GM18520 (cell line): ENCODE measurements at regions not wholly inside any gene's neighbourhood (a gene's known extent, or its start where the extent isn't known, plus 50 kb on each side); places are given as distances from the start of the nearest gene placed in this dataset.
"Not testable (repeated sequence)": the region's sequence is repeated elsewhere in the genome, so short reads cannot be mapped to it uniquely, and the experiment has no call there.

Experiments used
- ATAC-seq: cut with Tn5 transposase; IDR thresholded peaks from one replicate; pipeline ENCODE4 v1.9.1; 2021; ENCODE audit not compliant: unreplicated experiment

DNA sequence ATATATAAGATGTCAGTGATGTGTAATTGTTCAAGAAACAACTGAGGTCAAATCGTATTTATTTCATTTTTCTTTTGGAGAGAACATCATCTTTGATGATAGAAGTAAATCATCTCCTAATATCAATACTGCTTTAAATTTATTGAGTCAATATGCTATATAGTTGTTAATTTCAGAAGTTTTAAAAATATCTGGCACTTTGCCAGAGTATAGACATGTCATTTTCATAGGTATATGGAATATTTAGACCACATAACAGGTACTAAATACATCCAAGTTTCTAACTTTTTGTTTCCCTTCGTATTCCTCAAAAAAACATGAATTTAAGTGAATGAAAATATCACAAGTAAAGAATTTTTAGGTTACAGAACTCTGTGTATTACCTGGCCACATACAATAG, 577.8 kb downstream of the ARL4A start:
- ATAC-seq, result no peak

DNA sequence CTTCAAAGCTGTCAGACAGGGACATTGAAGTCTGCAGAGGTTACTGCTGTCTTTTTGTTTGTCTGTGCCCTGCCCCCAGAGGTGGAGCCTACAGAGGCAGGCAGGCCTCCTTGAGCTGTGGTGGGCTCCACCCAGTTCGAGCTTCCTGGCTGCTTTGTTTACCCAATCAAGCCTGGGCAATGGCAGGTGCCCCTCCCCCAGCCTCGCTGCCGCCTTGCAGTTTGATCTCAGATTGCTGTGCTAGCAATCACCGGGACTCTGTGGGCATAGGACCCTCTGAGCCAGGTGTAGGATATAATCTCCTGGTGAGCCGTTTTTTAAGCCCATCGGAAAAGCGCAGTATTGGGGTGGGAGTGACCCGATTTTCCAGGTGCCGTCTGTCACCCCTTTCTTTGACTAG, 586.8 kb downstream of the ARL4A start:
- not testable (repeated sequence) for ATAC-seq

DNA sequence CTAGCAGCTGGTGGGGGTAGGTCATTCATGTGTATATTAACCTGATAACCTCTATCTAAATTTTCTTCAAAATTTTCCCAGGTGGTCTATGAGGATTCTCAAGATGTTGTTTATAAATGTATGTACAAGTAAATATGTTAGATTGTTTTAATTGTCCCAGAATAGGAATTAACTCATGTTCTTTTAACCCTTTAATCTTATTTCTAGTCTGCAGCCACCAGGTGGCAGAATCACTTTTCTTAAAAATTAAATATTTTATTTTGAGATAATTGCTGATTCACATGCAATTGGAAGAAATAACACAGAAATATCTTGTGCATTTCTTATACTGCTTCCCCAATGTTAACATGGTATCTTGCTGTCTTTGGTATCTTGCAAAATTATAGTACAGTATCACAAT, 589.5 kb downstream of the ARL4A start:
- no peak for ATAC-seq

DNA sequence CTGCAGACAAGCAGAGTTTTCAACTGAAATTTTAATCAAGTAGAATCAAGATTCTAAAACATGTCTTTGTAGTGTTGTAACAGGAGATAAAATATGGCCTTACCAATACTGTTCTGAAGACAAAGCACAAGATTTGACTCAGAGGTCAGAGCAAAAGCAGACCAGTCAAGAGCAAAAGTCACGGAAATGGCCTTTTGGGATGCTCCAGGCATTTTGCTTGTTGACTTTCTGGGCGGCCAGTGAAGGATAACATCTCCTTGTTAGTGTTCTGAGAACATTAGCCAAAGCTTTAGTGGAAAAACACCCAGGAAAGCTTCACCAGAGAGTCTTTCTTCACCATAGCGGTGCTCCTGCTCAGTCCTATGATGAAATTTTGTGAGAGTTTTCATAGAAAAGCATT, 590.6 kb downstream of the ARL4A start:
- ATAC-seq, result no peak

DNA sequence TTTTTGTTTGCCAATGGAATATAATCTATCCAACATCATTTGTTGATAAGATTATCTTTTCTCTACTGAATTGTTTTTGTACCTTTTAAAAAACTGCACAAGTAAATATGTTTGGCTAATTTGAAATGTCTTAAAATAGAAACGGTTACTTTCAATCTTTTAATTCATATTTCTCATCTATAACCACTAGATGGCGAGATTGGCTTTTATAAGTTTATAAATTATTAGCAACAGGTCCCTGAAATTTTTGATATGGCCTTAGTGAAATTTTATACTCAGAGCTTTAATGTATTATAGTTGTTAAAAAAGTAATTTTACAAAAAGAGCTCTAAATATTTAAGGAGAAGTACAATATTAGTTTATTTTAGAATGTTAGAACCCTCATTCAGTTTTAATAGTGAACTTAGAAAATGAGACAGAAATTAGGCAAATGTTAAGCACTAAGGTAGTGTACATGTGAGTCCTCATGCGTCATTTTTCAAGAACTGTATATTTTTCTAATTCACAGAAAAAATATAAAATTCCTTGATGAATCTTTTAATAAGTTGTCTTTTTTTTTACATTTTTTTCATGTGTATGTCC, 592.5 kb downstream of the ARL4A start:
- no peak for ATAC-seq

DNA sequence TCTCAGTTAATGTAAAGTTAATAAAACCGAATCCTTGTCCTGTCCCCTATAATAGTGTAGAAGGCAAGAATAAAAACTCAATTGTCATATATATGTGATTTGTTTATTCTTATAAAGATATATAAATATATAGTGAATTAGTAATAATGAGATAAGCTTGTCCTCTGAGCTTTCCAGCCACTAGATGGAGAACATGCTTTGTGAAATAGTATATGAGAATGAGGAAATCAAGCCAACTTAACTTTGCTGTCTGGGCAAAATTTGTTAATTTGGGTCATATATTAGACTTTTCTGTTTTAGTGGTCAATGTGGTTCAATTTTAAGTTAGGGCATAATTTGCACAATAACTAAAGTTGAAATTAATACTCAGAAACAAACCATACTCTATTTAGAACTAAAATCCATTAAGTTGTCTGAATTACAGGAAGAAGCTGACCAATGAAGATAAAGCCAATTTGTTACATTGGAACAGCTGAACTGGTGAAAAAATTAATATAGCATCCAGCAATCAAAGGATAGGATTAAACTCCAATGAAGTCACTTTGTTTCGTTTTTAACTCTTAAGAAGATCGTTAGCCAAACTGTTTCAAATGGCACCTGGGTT, 595.0 kb downstream of the ARL4A start:
- no peak for ATAC-seq

DNA sequence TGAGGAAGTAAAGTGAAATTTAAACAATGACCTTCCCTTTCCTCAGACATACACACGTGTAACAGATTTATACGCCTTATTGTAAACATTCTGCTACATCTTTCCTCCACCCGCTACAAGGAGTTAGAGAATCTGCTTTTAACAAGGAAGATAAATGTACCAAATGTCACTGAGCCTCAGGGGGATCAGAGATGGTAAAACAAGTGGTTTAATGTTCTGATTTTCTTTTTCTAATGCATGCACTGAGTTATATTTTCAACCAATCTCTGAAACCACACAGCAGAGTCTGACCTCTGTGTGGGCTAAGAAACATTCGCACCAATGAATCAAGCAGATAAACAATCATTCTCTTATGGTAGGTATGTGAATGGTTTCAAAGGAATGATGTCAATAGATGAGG, 599.5 kb downstream of the ARL4A start:
- no peak for ATAC-seq

DNA sequence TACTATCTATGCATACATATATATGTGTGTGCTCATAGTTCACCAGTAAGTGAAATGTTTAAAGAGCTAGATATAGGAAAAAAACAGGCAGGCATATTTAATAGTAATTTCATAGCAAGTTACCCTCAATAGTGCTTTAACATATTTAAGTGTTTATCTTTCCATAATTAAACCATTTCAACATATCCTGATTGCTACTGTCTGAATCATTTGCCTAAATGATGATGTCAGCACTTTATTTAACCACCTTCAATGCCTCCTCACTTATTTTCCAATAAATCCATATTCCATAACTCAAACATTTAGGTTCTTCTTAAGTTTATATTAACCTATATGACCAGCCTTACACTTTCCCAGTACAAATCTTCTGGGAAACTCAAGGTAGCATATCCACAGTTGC, 601.1 kb downstream of the ARL4A start:
- no peak for ATAC-seq

DNA sequence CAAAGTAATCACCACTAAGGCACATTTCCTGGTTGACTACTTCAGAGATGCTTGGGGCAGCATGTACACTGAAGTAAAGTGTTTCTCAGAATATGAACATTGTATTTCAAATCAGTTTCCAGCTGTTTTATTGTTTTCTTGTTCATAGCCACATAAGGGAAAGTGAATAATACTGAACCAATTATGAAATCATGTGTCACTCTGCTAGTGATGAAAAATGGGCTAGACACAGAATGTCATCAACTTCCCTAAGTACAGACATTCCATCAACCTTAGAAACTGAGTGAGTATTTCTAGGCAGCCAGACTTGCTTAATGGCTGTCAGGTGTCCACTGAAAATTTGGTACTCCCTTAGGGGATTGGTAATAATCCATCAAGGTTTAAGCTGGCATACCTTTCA, 603.5 kb downstream of the ARL4A start:
- ATAC-seq, result no peak

DNA sequence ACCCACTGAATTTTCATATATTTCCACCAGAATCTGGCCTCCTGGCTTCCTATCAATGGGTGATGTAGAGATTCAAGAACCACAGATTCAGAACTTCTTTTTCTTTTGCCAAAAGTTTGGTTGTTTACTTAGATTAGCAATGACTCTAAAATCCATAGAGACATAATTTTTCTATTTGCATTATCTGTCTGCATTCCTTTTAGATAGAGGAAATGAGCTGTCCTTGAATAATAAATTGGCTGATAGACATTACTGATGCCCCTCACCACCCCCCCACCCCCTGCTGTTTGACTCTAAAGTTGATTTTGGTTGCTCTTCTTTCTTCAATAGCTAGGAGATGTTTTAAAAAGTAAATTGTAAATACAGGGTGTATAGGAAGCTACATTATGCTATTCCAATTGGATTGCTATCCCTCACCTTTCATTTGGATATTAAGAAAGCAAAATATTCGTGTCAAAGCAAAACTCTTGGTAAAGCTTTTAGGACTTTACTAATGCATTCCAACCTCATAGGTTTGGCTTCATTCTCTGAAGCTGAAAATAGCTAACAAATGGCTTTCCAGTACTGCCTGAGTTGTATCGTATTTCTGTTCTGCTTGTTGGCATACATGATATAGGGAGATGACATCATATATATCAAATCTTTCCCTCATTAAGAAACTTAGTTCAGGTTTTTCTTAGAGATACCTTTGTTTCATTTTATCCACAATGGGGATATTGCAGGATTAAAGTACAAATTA, 606.0 kb downstream of the ARL4A start:
- no peak for ATAC-seq

DNA sequence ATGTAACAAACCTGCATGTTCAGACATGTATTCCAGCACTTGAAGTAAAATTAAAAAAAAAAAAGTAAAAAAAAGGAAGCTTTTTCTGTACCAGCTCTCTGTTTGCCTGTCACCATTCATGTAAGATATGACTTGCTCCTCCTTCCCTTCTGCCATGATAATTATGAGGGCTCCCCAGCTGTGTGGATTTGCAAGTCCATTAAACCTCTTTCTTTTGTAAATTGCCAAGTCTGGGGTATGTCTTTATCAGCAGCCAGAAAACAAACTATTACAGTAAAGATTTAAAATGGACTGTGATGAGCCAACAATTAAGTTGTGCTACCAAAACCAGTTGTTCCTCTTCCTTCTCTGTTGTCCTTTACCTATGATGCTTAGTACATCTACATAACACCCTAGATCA, 619.6 kb downstream of the ARL4A start:
- ATAC-seq, result no peak

DNA sequence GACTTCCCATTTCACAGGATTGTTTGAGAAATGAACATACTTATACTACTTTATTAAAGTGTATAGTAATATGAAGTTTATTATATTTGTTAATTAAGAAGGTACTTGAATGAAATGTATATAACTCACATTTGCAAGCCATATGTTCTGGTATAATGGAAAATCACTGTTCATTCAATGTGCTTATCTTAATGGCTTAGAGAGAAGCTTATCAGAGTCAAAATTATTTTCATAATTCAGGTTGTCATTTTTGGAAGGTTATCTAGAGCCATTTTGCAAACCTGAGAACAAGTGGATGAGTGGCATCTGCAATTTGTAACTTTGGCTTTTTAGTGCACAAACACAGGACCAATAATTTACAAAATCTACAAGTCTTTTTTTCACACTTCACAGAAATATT, 621.0 kb downstream of the ARL4A start:
- ATAC-seq, result no peak

DNA sequence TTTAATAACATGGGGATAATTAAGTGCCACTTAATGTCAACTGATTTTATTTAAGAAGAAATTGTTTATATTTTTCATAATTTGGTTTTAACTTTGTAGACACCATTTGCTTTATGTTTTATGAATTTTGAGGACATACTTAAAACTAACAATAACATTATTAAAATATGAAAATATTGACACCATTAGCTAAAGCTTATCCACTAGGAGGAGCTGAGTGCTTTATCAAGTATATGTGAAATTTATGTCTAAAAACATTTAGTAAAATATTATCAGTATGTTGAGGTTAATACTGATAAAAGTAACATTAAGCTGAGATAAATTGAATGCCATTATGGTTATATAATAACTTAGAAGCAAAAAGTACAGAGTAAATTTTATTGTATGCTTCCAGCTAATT, 622.1 kb downstream of the ARL4A start:
- ATAC-seq, result no peak

DNA sequence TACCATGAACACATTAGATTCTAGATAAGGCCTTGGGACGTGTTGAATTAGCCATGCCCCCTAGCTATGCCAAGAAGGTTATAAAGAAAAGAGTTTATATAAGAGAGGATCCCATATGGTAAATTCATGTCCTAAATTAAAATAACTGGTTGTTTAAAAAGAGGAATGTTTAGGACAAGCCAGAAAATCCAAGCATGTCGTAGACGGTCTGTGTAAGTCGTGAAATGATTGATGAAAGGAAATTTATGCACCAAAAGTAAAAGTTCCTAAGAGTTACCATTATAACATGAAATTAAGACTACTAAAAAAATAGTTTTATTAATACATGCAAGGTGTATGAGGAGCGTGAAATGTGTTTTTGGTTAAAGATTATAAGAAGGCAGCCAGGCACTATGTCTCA, 624.9 kb downstream of the ARL4A start:
- no peak for ATAC-seq

DNA sequence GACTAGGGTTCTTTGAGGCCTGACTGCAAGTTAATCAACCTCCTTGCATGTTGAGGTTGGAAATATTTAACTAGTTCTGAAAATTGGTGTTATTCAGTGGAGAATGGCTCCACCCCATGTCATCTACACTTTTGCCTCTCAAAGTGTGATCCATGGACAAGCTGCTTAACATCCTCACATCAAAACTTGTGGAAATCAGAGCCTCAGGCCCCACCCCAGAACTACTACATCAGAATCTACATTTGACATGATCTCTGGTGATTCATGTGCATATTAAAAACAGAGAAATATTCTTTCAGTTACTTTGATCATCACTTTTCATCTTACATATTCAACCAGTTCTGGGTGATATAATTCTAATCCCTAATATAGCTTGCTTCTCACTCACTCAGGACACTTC, 632.9 kb downstream of the ARL4A start:
- no peak for ATAC-seq

DNA sequence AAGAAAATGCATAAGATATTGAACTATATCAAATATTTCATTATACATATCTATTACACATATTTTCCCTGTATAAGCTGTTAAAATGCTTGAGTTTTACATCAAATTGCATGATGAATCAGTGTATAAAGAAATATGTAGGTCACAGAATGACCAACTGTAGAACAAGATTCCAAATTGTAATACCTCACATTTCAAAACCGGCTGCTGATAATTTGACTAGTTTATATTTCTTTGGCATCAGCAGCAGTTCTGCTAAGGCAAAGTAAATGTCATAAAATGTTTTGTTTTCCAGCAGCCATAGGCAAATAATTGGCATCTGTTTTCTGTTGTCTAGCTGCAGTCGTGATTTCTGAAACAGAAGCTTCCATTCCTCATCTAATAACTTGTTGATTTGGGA, 633.9 kb downstream of the ARL4A start:
- ATAC-seq, result no peak

DNA sequence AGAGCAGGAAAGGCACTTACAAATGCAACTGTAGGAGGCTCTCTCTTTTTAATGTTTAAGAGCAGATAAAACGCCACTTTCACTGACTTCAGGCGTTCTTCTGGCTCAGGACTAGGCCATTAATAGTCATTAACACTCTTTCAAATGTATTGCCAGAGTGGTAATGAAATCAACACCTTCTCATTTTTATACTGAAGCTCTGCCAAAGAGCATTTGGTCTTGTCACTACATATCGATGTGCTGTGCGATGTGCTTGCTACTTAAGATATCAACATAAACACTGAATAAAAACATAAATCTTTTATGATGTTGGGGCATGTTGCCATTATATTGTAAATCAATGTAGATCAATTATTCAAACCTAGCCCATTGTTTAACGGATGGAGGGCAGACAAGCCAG, 634.7 kb downstream of the ARL4A start:
- no peak for ATAC-seq

DNA sequence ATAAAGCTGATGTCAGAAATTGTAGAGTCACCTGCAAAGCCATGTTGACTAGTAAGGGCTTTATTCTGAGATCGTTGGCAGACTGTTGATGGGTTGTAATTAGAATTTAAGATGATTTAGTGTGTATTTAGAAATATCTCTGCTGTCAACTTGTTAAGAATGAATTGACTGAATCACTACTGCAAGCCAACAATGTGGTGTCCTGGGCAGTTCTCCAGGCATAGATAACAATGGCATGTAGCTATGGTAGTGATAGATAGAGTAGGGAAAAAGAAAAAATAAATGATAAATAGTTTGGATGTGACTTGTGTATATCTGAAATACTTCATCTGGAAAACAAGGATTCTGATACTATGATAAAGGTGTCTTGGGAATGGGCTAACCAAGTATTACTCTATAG, 640.2 kb downstream of the ARL4A start:
- no peak for ATAC-seq

DNA sequence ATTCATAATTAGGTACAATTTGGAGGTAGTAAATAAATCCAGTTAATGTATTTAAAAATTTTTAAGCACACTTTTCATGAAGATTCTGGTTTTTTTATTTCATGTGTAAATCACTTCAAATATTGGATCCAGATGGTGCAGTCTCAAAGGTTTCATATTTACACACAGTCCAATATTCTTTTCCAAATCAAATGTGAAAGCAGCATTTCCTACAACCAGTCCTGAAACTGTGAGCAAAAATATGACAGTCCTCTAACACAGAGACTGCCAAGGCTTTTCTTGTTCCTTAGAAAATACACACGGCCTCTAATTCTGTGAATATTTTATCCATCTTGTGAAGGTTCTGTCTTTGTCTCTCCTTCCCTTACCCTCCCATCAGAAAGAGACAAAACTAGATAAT, 645.9 kb downstream of the ARL4A start:
- no peak for ATAC-seq

DNA sequence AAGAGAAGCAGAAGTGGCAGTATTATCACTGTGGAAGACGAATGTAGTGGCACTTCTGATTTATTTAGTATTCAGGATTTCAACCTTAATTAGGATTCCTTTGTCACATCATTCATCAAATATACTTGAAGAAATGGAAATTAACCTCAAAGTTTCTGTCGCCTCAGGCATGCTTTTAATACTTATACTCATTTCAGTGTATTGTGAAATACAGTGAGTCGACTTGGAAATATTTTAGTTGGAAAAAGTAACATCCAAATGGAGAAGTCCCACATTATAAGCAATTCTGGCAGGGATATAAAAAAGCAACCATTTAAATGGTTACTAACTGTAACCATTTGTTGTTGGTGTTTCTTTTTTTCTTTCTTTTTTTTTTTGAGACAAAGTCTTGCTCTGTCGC, 648.8 kb downstream of the ARL4A start:
- ATAC-seq, result no peak

DNA sequence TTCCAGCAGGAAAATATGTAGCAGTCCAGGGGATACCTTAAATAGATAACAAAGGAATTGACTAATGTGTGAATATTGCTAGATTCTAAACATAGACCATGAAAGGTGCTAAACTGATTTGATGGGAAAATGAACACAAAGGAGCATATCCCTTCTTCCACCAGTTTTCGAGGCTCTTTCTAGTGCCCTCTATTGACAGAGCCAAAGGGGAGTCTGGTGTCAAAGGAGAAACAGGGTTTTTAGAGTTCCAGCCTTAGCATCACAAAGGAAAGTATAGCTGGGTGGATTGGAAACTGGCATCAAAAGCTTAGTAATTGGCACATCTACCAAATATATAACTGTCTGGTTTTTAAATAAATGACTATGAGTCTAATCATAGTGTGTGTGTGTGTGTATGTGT, 636.8 kb downstream of the ETV1 start:
- ATAC-seq, result no peak

DNA sequence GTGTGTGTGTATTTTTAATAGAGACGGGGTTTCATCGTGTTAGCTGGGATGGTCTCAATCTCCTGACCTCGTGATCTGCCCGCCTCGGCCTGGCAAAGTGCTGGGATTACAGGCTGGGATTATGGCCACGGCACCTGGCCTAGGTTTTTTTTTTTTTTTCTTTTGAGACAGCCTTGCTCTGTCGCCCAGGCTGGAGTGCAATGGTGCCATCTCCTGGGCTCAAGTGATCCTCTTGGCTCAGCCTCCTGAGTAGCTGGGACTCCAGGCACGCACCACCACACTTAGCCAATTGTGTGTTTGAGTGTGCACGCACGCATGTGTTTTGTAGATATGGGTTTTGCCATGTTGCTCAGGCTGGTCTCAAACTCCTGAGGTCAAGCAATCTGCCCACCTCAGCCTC, 629.8 kb downstream of the ETV1 start:
- ATAC-seq, result no peak

DNA sequence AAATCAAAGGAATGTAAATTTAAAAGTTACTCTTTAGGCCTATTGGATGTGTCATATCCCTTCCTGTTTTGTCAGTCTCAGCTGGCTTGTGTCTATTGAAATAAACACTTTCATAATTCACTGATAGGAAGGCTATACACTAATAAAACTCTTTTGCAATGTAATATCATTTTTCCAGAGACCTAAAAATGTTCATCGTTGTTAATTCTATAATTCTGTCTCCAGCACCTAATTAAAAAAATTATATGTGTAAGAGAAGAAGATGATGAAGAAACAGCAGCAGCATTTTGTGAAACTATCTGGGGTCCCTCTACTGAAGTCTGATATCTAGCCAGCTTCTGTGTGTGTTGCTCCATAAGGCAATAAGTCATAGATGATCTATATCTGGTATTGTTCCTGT, 602.7 kb downstream of the ETV1 start:
- no peak for ATAC-seq
